ENCODE measurements at regions not wholly inside any gene's neighbourhood (a gene's known extent, or its start where the extent isn't known, plus 50 kb on each side); places are given as distances from the start of the nearest gene placed in this dataset.
A peak's percentile ranks its signal among the peaks of the same experiment; 100 is the strongest.
"Not testable (repeated sequence)": the region's sequence is repeated elsewhere in the genome, so short reads cannot be mapped to it uniquely, and the experiment has no call there.

GRCh38 chr7:142469696-142470543 lies 212.1 kb upstream of the PRSS58 start:
- no peak for DNase-seq (ENCODE audit: low read depth)

DNA sequence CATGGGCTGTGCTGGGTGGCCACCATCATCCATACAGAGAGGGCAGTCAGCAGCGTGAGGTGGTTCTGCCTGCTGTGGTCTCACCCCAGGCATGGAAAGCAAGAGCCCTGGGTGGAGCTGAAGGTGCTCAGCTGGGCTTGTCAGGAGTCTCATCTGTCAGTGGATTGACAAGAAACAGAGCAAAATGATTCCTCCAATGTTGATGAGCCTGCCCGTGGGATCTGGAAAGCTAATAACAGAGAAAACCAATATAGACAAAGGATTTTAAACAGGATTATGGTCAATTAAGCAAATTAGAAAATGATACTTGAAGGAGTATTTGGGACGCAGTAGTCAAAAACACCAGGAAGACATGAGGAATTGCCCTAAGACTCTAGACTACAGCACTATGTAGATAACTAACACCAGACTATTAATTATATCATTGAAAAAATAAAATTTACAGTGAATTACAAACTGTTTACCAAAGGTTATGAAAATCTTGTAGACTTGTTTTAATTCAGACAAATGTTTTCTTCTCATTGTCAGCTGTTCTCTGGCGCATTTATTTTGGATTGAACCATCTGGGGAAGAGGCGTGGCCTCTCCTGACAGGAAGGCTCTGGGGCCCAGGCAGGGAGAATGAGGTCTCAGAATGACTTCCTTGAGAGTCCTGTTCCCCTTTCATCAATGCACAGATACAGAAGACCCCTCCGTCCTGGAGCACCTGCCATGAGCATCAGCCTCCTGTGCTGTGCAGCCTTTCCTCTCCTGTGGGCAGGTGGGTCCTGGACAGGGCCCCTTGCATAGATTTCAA lies 211.2 kb upstream of the PRSS58 start:
- DNase-seq (ENCODE audit: low read depth): no peak

GRCh38 chr7:142467056-142467655 lies 209.3 kb upstream of the PRSS58 start:
- DNase-seq (ENCODE audit: low read depth): peak; percentile 71

DNA sequence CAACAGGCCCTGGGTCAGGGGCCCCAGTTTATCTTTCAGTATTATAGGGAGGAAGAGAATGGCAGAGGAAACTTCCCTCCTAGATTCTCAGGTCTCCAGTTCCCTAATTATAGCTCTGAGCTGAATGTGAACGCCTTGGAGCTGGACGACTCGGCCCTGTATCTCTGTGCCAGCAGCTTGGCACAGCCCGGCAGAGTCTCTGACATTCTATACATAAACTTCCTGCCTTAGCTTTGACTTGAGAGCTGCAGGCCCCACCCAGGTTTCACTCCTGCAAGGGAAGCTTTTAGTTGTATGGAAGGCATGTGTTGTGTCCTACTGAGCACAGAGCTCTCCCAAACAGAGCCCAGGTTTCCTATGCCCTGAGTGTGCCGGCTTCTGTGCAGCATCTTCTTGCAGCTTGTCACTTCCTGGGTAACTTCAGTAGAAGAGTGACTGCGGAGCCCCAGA lies 205.6 kb upstream of the PRSS58 start:
- DNase-seq (ENCODE audit: low read depth): peak; percentile 50

DNA sequence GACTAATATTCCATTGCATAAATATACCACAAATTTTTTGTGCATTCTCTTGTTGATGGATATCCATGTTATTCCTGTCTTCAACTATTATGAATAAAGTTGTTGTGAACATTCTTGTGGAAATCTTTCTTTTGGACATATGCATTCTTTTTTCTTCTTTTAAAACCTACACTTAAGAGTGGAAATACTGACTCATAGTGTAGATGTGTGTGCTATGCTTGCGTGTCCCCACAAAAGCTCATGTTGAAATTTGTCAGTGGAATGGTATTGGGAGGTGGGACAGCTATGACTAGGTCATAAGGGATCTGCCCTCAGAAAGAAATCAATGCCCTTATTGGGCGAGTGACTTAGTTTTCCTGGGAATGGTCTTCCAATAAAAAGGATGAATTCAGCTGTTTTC lies 203.6 kb upstream of the PRSS58 start:
- peak; percentile 91 for DNase-seq (ENCODE audit: low read depth)

DNA sequence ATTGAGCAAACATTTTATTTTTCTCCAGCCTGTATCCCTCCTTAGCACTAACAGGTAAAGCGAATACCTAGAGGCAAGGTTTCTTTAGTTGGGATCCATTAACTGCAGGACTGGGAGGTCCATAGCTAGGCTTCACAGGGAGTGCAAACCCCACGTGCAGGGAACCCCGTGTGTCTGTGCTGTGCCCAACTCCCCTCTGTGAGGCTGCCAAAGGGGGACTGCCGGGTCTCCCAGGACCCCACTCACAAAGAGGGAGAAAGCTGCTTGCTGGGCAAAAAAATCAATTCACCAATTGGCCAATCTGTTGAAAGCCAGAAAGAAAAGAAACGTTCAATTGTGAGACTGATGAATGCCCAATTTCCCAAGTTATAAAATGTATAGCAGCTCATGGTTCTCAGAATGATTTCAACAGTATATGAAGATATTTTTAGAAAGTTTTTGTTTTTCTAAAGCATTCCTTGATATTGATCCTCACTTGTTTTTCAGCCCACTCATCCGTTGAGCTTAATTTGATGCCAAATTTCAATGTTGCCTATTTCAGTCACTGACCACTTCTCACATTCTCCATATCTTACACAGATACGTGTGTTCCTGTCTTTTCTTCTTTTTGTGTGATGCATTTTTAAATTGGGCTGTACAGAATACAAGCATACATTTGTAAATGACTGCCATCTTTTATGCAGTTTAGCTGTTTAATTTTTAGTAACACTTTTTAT lies 202.7 kb upstream of the PRSS58 start:
- peak; percentile 62 for DNase-seq (ENCODE audit: low read depth)

DNA sequence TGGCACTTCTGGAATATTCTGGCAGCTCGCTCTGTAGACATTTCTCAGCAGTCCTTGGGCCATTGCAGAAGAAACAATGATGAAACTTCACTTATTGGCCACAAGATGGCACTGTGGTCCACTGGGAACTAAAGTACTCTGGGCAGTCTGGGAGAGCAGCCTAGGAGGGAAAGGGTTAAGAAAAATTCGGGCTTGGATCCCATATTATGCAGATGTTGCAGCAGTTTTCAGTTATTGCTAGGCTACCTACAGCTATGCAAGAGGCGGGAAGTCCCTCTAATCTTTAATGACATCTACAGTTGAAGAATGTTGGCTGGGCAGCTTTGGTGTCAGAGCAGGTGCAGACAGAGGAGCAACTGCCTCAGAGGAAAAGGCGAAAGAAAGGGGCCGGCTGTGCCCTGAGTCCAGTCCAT lies 201.7 kb upstream of the PRSS58 start:
- DNase-seq (ENCODE audit: low read depth): peak; percentile 84

GRCh38 chr7:142457146-142457703 lies 199.4 kb upstream of the PRSS58 start:
- no peak for DNase-seq (ENCODE audit: low read depth)

DNA sequence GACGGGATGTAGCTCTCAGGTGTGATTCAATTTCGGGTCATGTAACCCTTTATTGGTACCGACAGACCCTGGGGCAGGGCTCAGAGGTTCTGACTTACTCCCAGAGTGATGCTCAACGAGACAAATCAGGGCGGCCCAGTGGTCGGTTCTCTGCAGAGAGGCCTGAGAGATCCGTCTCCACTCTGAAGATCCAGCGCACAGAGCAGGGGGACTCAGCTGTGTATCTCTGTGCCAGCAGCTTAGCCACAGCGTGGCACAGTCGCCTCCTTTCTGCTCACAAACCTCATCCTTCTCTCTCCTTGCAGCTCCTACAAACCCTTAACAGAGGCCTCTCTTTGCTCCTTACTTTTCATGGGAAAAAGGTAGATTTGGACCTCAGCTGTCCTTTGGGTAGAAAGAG lies 197.5 kb upstream of the PRSS58 start:
- no peak for DNase-seq (ENCODE audit: low read depth)

GRCh38 chr7:142454862-142455261 lies 197.0 kb upstream of the PRSS58 start:
- no peak for DNase-seq (ENCODE audit: low read depth)

GRCh38 chr7:142452791-142453190 lies 194.9 kb upstream of the PRSS58 start:
- no peak for DNase-seq (ENCODE audit: low read depth)

DNA sequence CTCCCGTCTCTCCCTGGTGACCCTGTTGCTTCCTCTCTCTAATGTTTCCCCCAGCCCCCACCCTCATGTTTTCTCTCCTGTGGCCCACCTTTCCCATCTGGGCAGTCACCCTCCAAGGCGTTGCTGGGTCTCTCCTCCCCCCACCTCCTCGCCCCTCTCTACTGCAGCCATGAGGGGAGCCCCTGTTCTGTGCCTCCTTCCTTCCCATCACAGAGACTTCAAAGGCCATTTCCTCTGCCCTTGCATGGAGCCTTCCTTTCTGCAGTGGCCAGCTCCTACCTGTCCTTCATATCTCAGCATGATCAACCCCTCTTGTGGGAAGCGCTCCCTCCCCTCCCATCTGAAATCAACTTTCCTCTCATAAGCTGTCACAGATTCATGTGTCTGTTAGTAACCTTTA lies 194.0 kb upstream of the PRSS58 start:
- no peak for DNase-seq (ENCODE audit: low read depth)

GRCh38 chr7:142451296-142451695 lies 193.4 kb upstream of the PRSS58 start:
- DNase-seq (ENCODE audit: low read depth): no peak

- DNase-seq (ENCODE audit: low read depth): no peak
Measured at GRCh38 chr7:142450695-142451094, 192.8 kb upstream of the PRSS58 start.

DNA sequence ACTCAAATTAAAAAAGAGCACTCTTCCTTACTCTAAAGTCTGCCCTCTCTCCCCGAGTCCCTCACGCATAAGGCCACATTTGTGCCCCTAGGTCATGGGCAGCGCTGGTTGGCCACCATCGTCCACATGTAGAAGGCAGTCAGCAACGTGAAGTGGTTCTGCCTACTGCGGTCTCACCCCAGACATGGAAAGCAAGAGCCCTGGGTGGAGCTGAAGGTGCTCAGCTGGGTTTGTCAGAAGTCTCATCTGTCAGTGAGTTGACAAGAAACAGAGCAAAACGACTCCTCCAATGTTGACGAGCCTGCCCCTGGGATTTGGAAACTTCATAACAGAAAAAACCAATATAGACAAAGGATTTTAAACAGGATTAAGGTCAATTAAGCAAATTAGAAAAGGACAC lies 192.3 kb upstream of the PRSS58 start:
- no peak for DNase-seq (ENCODE audit: low read depth)

DNA sequence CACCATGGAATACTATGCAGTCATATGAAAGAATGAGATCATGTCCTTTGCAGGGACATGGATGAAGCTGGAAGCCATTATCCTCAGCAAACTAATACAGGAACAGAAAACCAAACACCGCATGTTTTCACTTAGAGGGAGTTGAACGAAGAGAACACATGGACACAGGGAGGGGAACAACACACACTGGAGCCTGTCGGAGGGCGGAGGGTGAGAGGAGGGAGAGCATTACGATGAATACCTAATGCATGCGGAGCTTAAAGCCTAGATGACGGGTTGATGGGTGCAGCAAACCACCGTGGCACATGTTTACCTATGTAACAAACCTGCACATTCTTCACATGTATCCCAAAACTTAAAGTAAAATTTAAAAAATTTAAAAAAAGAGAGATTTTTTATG lies 191.0 kb upstream of the PRSS58 start:
- not testable (repeated sequence) for DNase-seq (ENCODE audit: low read depth)

DNA sequence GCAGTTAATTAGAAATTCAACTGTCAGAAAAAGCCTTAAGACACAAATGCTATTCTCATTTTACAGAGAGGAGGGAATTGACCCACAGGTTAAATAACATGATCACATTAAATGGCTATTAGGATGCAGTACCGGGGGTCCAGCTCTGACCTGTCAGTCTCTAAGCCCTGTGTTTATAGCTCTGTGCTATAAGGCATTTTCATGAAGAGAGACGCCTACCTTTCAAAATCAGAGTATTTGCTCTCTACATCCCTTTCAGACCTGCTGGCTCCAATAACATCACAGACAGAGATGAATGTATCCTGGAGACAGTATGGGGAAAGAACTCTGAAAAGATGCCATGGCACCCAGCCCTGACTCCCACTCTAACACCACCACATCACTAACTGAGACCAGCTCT lies 189.9 kb upstream of the PRSS58 start:
- no peak for DNase-seq (ENCODE audit: low read depth)

DNA sequence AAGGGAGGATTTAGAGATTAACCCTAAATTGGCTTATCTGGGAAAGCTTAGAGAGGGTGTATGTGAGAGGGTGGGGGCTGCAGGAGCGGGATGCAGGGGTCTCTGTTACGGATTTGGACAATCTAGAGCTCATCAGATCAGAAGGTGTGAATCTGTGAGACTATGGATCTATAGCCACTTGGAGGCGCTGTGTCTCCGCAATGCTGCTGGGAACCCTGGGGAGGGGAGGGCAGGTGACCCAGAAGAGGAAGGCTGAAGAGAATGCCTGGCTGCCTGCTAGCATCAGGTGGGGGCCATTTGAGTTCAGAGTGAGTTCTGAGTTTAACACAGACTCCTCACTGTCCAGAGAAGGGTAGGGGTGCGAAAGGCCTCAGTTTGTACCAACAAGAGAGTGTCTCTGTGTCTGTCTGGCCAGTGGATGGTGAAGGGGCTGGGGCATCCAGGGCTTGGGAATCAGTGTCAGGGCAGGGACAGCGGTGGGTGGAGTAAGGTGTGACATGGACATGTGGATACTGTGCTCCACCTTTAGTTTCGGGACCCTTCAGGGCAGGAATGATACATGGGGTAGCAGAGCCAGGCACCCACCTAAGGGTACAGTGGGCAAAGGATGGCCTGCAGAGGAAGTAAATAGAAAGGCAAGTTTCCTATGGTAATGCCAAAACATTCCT lies 187.3 kb upstream of the PRSS58 start:
- DNase-seq (ENCODE audit: low read depth): no peak

DNA sequence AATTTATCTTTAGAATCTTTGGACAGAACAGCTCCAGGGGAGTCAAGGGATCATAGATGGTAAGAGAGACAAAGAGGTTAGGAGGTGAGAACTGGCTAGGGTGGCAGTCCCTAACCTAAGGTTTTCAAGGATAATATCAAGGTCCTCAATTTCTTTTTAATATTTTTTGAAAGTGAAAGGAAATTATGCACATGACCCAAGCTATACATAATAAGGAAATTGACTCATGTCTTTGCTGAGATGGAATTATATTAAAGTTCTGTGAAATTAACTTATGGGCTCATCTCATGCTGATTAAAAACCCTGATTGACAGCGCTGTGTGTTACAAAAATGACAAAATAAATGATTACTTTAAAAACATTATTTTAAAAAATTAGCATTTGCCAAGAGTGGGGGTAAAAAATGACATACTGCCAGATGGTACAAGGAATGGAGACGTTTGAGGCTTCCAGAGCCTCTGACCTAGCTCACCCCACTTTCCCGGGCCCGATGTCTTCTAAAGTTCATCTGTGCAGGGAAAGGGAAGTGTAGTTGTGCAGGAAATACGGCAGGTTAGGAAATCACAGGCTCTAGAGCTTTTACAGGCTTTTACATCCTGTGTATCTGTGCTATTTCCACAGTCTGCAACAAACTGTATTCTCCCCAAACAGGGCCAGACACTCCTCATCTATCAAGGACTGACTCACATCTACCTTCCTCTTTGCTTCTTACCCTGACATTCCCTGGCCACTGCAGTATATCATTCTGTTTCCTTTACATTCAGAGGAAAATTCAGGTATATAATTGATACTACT lies 185.6 kb upstream of the PRSS58 start:
- no peak for DNase-seq (ENCODE audit: low read depth)

DNA sequence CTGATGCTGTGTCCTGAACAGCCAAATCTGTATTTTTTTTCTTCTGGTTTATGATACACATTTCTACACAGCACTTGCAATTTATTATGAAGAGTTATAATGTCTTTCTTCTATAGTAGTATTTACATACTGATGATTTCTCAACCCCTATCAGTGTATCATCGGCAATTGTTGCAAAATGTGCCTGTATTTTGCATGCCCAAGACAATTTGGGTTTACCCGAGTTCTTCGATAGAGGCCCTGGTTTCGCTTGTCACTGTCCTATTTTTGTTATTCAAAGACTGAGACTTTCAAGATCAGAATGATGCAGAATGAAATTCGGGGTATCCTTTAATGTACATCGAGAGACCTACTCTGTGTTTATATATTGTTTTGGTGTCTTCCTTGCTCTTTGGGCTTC lies 184.5 kb upstream of the PRSS58 start:
- no peak for DNase-seq (ENCODE audit: low read depth)
